ENCODE measurements at regions not wholly inside any gene's neighbourhood (a gene's known extent, or its start where the extent isn't known, plus 50 kb on each side); places are given as distances from the start of the nearest gene placed in this dataset.

DNA sequence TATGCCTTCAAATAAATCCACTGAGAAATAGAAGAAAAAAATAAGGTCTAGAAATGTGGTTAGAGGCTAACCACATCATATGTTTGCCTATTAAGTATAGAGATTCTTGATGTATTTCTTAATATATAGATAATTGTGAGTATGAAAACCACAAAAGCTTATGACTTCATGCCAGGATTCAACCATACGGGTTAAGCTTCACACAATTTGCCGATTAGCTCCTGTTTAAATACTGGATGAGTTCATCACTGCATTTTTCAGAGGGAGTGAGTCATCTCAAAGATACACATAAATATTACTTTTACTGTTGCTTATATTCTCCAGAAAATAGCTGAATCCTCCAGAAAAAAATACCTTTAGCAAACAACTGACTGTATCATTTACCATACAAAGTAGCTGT lies 79.6 kb downstream of the RPL10L start:
- TF ChIP-seq POLR2A (IDR thresholded peaks at IDR 0.05; ENCODE audit: low read length): no peak
- no peak for TF ChIP-seq GATA1 (IDR thresholded peaks at IDR 0.05; ENCODE audit: low read depth, low read length)

All from erythroblast (primary cell).